Osteocyte (in vitro differentiated cells): ENCODE measurements at regions not wholly inside any gene's neighbourhood (a gene's known extent, or its start where the extent isn't known, plus 50 kb on each side); places are given as distances from the start of the nearest gene placed in this dataset.

ENCODE experiments used
- DNase-seq: peaks from one replicate; pipeline ENCODE4 v3.0.0; 2021; ENCODE audit warnings: mixed read lengths; ENCODE audit not compliant: unreplicated experiment; ENCODE audit errors: extremely low spot score
- H3K27ac Mint-ChIP-seq: one replicate; pipeline ENCODE4 v1.8.0; 2021; ENCODE audit warnings: mild to moderate bottlenecking, mixed read lengths; ENCODE audit not compliant: unreplicated experiment
- H3K27me3 Mint-ChIP-seq: one replicate; pipeline ENCODE4 v1.8.0; 2021; ENCODE audit warnings: mixed read lengths; ENCODE audit not compliant: unreplicated experiment
- H3K36me3 Mint-ChIP-seq: one replicate; pipeline ENCODE4 v1.8.0; 2021; ENCODE audit warnings: mixed read lengths; ENCODE audit not compliant: unreplicated experiment
- H3K4me1 Mint-ChIP-seq: one replicate; pipeline ENCODE4 v1.8.0; 2021; ENCODE audit warnings: mixed read lengths; ENCODE audit not compliant: unreplicated experiment
- H3K4me3 Mint-ChIP-seq: one replicate; pipeline ENCODE4 v1.8.0; 2021; ENCODE audit warnings: mild to moderate bottlenecking, moderate library complexity, mixed read lengths; ENCODE audit not compliant: unreplicated experiment
- H3K9me3 Mint-ChIP-seq: one replicate; pipeline ENCODE4 v1.8.0; 2021; ENCODE audit warnings: mixed read lengths; ENCODE audit not compliant: unreplicated experiment
- TF ChIP-seq, protein P1 (sequence below): fragments of 200-600 bp; sonication (generic); IDR thresholded peaks from 2 replicates; pipeline ENCODE4 v1.5.0; 2021; ENCODE audit warnings: antibody characterized with exemption, mild to moderate bottlenecking, moderate library complexity

DNA sequence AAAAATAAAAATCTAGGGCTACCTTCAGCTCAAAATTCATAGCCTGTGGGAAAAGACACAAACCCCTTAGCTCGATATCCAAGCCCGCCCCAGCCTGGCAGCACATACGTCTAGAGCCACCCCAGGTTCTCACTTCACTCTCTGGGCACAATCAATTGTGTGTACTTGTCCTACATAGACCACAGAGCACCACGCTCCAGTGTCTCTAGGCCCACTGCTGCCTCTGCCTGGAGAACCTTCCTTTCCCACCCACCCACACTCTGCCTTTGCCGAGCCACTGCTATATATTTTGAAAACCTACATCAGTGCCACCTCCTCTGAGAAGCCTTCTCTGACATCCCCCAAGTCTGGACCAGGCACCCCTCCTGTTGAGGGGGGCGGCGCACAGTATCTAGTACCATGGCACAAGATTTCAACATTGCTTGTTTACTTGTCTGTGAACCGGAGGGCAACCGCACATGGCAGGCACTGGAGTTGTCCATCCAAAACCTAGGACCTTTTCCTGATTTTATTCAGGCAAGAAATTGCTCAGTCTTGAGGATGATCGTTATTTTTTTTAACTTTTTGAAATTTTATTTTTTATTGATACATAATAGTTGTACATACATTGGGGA lies 141.5 kb downstream of the UNC5CL start:
- DNase-seq = no peak
- TF ChIP-seq, protein P1, sequence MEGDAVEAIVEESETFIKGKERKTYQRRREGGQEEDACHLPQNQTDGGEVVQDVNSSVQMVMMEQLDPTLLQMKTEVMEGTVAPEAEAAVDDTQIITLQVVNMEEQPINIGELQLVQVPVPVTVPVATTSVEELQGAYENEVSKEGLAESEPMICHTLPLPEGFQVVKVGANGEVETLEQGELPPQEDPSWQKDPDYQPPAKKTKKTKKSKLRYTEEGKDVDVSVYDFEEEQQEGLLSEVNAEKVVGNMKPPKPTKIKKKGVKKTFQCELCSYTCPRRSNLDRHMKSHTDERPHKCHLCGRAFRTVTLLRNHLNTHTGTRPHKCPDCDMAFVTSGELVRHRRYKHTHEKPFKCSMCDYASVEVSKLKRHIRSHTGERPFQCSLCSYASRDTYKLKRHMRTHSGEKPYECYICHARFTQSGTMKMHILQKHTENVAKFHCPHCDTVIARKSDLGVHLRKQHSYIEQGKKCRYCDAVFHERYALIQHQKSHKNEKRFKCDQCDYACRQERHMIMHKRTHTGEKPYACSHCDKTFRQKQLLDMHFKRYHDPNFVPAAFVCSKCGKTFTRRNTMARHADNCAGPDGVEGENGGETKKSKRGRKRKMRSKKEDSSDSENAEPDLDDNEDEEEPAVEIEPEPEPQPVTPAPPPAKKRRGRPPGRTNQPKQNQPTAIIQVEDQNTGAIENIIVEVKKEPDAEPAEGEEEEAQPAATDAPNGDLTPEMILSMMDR = no peak
- Mint-ChIP-seq H3K27me3 (peaks cover 21% of the 10 kb centered on the region), H3K4me1 (peaks cover 2% of the 10 kb centered on the region), H3K27ac (no peak overlapping the region), H3K9me3 (no peaks in the 10 kb centered on the region), H3K36me3 (no peaks in the 10 kb centered on the region), H3K4me3 (no peak overlapping the region)

DNA sequence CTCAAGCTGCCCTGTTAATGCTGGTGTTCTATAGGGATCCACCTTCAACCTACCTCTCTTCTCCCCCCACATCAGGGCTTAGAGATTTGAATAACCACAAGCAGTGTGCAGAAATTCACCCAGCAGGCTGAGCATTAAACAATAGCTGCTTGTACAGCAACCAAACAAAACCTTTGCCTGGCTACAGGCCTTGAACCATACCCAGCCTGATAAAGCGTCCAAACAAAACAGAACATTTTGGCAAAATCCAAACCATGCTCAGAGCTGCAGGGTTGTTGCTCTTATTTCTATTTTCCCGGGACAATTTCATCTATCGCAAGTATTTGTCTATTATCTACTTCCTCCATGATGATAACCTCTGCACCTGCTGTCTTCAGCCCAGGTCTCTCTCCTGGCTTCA lies 142.3 kb downstream of the UNC5CL start:
- H3K36me3 Mint-ChIP-seq = no peaks in the 10 kb centered on the region
- H3K27me3 Mint-ChIP-seq = peaks cover 27% of the 10 kb centered on the region
- TF ChIP-seq, protein P1 = no peak
- no peaks in the 10 kb centered on the region for H3K9me3 Mint-ChIP-seq
- H3K4me1 Mint-ChIP-seq = peaks cover 2% of the 10 kb centered on the region
- no peak for DNase-seq
- no peak overlapping the region for H3K4me3 Mint-ChIP-seq
- no peak overlapping the region for H3K27ac Mint-ChIP-seq

DNA sequence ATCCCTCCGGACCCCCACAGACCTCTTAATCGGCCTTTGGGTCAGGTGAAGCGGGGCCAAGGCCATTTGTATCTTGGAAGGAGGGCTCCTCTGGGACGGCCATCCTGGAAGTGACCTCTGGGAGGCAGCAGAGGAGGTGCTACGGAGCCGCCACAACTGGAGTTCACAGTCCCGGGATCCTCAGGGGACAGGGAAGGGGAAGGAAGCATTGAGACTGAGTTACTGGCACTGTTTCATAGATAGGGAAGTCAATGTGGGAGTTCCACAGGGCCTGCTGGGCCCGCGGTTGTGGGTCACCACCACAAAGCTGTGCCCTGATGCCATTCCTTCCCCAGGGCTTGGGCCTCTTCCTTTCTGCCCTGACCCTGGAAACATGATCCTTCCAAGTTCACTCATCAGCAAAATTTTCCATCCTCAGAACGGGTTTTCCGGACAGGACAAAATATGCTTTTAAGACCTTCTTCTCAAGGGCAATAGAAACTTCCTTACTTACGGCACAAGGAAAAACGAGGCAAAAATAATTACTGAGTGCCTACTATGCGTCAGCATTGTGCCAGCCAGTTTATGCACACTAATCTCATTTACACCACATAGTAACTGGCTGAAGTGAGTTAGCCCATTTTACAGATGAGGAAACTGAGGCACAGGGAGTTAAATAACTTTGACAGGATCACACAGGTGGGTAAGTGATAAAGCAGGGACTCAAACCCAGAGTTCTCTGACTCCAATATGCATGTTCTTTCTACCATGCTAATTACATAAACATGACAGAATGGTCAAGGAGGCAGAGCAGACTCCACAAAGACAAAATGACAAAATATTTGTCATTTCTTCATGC lies 143.8 kb downstream of the UNC5CL start:
- peaks cover 2% of the 10 kb centered on the region for H3K4me1 Mint-ChIP-seq
- H3K36me3 Mint-ChIP-seq = no peaks in the 10 kb centered on the region
- no peaks in the 10 kb centered on the region for H3K9me3 Mint-ChIP-seq
- H3K27me3 Mint-ChIP-seq = peaks cover 28% of the 10 kb centered on the region
- no peak for DNase-seq
- no peak overlapping the region for H3K4me3 Mint-ChIP-seq
- TF ChIP-seq, protein P1 = peak; percentile 50
- no peak overlapping the region for H3K27ac Mint-ChIP-seq

DNA sequence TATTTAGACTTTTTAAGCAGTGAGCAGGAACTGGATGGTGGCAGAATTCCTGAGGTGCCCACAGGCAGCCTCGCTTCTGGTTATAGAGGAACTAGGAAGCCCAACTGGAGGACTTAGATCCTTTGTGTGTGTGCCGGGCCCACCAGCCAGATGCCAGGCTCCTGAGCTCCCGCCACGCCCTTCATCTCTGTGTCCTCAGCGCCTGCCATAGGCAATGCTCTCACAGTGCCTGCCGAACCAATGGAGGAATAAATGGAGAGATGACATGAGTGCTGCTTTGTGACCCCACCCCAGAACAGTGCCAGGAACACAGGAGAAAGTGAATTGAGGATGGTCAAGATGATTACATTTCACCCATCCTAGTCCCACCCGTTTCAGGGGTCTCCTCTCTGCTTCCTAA lies 146.0 kb downstream of the UNC5CL start:
- H3K9me3 Mint-ChIP-seq = no peaks in the 10 kb centered on the region
- H3K36me3 Mint-ChIP-seq = no peaks in the 10 kb centered on the region

DNA sequence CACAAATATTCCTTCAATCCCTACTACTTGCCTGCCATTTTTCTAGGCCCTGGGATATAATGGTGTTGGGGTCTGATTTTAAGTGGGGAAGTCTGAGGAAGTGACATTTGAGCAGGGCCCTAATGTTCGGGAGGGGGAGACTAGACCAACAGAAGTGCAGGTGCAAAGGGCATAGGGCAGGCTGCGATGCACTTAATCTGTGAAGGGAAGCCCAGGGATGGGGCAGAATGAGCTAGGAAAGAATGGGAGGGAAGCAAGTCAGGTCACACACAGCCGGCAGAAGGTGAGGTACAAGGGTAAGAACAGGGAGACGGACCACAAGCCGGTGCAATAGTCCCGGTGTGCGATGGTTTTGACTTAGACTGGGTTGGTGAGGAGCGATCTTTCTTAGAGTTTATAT lies 146.8 kb downstream of the UNC5CL start:
- Mint-ChIP-seq H3K9me3 (no peaks in the 10 kb centered on the region), H3K36me3 (no peaks in the 10 kb centered on the region), H3K4me3 (no peak overlapping the region), H3K27me3 (peaks cover 37% of the 10 kb centered on the region), H3K27ac (no peak overlapping the region), H3K4me1 (peaks cover 2% of the 10 kb centered on the region)
- no peak for DNase-seq
- TF ChIP-seq, protein P1 = no peak

More for the DNA sequence above, 146.0 kb downstream of the UNC5CL start:
- Mint-ChIP-seq H3K4me1 (peaks cover 2% of the 10 kb centered on the region), H3K4me3 (no peak overlapping the region), H3K27me3 (peaks cover 36% of the 10 kb centered on the region), H3K27ac (no peak overlapping the region)
- TF ChIP-seq, protein P1 = no peak
- DNase-seq = no peak
